ENCODE measurements at regions not wholly inside any gene's neighbourhood (a gene's known extent, or its start where the extent isn't known, plus 50 kb on each side); places are given as distances from the start of the nearest gene placed in this dataset.
A peak's percentile ranks its signal among the peaks of the same experiment; 100 is the strongest.

DNA sequence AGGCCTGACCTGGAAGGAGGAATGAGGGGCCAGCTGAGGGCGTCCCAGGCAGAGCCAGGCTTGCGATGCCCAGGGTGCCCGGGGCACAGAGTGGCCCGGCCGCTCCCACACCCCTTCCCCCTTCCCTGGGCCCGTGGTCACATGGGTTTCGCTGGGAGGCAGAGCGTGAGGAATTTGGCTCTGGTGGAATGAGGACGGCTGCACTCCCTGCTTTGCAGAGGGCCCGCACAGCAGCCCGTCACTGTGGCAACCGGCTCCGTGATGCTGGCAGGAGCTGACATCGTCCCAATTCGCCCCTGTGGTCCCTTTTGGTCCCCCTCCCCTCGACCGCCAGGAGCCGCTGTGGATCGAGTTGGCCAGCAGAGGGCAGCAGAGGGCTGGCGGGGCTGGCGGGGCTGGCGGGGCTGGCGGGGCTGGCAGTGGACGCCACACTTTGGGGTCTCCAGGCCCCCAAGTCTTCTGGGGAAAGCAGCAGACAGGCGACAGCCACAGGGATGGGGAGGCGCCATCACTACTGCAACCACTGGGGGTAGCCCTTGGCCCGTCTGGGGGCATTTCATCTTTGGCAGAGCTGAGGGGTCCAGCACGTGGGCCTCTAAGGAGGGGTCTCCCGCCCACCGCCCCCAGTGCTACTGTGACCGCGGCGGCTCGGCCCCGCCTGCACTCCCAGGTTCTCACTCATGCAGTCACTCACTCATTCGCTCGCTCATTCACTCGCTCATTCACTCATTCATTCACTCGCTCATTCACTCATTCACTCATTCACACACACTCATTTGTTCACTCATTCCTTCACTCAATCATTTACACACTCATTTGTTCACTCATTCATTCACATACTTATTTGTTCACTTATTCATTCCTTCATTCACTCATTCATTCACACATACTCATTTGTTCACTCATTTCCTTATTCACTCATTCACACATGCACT is 49.7 kb upstream of the BHLHE23 start:
- no peaks in the 10 kb centered on the region for H3K36me3 ChIP-seq (replicated peaks in 1 of 2; ENCODE audit: control insufficient read depth in 1 of 2, insufficient read depth in 2 of 2, low read length in 2 of 2)
- ATAC-seq (peak; percentile 65), DNase-seq (ENCODE audit: low spot score) (no peak), FAIRE-seq (peak; percentile 37)
- ChIA-PET CTCF (ENCODE audit: low intra/inter-chr PET ratio, low total read pairs) (interaction anchor here (0.7 to 1.3 kb wide), 5 partner anchors 116 to 159 kb away, joined by 3 to 10 read pairs (median 4); no protein-coding TSS in a partner anchor), POLR2A (no interaction called here)
- BruUV-seq (replicated peaks), result no TSS peak
- intact Hi-C loops (cut with micrococcal nuclease; ENCODE audit: unreplicated experiment) (loop anchor here (1.0 to 10.0 kb wide), 2 partner anchors 116 to 188 kb away; no protein-coding TSS in a partner anchor), in situ Hi-C loops (cut with HindIII; ENCODE audit: extremely low pct_ligation_motif_present, low pct_unique_long_range_greater_than_20kb) (loop anchor here (5.0 kb wide), 1 partner anchor 126 kb away; no protein-coding TSS in a partner anchor)
- H4K20me1 ChIP-seq (ENCODE audit: insufficient read depth, low read length), result peaks cover 19% of the 10 kb centered on the region
- no peaks in the 10 kb centered on the region for H3K9me3 ChIP-seq (ENCODE audit: low read length)
- peaks cover 9% of the 10 kb centered on the region for H3K4me1 ChIP-seq (ENCODE audit: insufficient read depth, low read length)
- no peak overlapping the region for H3K27ac ChIP-seq (ENCODE audit: extremely low read length, insufficient read depth, low read length)
- H3K4me2 ChIP-seq (ENCODE audit: low read depth, low read length), result no peak overlapping the region
- WGBS (ENCODE audit: low lambda C conversion rate), result 11% methylated on average over 24 of the region's 39 CpGs
- H3K79me2 ChIP-seq (ENCODE audit: insufficient read depth, low read length), result no peaks in the 10 kb centered on the region
- H2AFZ ChIP-seq (ENCODE audit: low read length), result no peak overlapping the region
- no peak overlapping the region for H3K4me3 ChIP-seq (replicated peaks in 1 of 3; ENCODE audit: insufficient read depth in 1 of 3, low read depth in 2 of 3, low read length in 3 of 3)
- H3K27me3 ChIP-seq (ENCODE audit: control insufficient read depth in 1 of 2, insufficient read depth in 2 of 2, low read length in 2 of 2), result peaks cover 24 to 77% of the 10 kb centered on the region in 2 experiments
- no peak overlapping the region for H3K9ac ChIP-seq (ENCODE audit: insufficient read depth, low read depth, low read length)
- TF ChIP-seq MXD4 (CRISPR knock-in tag; IDR thresholded peaks at IDR 0.05), result no peak
- TF ChIP-seq, protein P1, sequence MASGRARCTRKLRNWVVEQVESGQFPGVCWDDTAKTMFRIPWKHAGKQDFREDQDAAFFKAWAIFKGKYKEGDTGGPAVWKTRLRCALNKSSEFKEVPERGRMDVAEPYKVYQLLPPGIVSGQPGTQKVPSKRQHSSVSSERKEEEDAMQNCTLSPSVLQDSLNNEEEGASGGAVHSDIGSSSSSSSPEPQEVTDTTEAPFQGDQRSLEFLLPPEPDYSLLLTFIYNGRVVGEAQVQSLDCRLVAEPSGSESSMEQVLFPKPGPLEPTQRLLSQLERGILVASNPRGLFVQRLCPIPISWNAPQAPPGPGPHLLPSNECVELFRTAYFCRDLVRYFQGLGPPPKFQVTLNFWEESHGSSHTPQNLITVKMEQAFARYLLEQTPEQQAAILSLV (CRISPR knock-in tag; IDR thresholded peaks at IDR 0.05; ENCODE audit: borderline replicate concordance), result peak; percentile 50; the same call in 1 of the 2 replicates
- no peak for TF ChIP-seq ZFY (CRISPR knock-in tag; IDR thresholded peaks at IDR 0.05)
- TF ChIP-seq ZNF749 (CRISPR knock-in tag; IDR thresholded peaks at IDR 0.05; ENCODE audit: borderline replicate concordance), result no peak
- TF ChIP-seq ZNF724P (CRISPR knock-in tag; IDR thresholded peaks at IDR 0.05; ENCODE audit: borderline replicate concordance), result no peak
- peak; percentile 23; the same call in 1 of the 2 replicates for TF ChIP-seq PHF8 (CRISPR knock-in tag; IDR thresholded peaks at IDR 0.05)
- peak; percentile 69; the same call in 1 of the 2 replicates for TF ChIP-seq MEIS1 (CRISPR knock-in tag; IDR thresholded peaks at IDR 0.05; ENCODE audit: borderline replicate concordance)
- peak; percentile 81 for TF ChIP-seq PATZ1 (CRISPR knock-in tag; IDR thresholded peaks at IDR 0.05)
- TF ChIP-seq ZNF251 (CRISPR knock-in tag; IDR thresholded peaks at IDR 0.05), result no peak
- TF ChIP-seq ZNF230 (CRISPR knock-in tag; IDR thresholded peaks at IDR 0.05), result 0 out of 2 replicates have a peak, but pooled peaks have one; percentile 40
- TF ChIP-seq SPEN (CRISPR knock-in tag; IDR thresholded peaks at IDR 0.05; ENCODE audit: low read depth), result no peak
- TF ChIP-seq, protein P2, sequence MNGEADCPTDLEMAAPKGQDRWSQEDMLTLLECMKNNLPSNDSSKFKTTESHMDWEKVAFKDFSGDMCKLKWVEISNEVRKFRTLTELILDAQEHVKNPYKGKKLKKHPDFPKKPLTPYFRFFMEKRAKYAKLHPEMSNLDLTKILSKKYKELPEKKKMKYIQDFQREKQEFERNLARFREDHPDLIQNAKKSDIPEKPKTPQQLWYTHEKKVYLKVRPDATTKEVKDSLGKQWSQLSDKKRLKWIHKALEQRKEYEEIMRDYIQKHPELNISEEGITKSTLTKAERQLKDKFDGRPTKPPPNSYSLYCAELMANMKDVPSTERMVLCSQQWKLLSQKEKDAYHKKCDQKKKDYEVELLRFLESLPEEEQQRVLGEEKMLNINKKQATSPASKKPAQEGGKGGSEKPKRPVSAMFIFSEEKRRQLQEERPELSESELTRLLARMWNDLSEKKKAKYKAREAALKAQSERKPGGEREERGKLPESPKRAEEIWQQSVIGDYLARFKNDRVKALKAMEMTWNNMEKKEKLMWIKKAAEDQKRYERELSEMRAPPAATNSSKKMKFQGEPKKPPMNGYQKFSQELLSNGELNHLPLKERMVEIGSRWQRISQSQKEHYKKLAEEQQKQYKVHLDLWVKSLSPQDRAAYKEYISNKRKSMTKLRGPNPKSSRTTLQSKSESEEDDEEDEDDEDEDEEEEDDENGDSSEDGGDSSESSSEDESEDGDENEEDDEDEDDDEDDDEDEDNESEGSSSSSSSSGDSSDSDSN (CRISPR knock-in tag; IDR thresholded peaks at IDR 0.05), result peak; percentile 44; the same call in 1 of the 2 replicates
- TF ChIP-seq ZFP91 (CRISPR knock-in tag; IDR thresholded peaks at IDR 0.05; ENCODE audit: borderline replicate concordance), result no peak
- no peak for TF ChIP-seq SETDB1 (CRISPR knock-in tag; IDR thresholded peaks at IDR 0.05; ENCODE audit: borderline replicate concordance)
- TF ChIP-seq ZNF33B (CRISPR knock-in tag; IDR thresholded peaks at IDR 0.05), result no peak

Measured in HepG2 (cell line).